Glutamatergic neuron (in vitro differentiated cells): ENCODE measurements at regions not wholly inside any gene's neighbourhood (a gene's known extent, or its start where the extent isn't known, plus 50 kb on each side); places are given as distances from the start of the nearest gene placed in this dataset.

Experiments
- DNase-seq: peaks from one replicate; pipeline ENCODE4 v3.0.0; 2022
- H3K27ac Mint-ChIP-seq: one replicate; pipeline ENCODE4 v1.8.0; 2020; ENCODE audit warnings: mild to moderate bottlenecking, mixed read lengths, inconsistent platforms; ENCODE audit not compliant: unreplicated experiment
- H3K27me3 Mint-ChIP-seq: one replicate; pipeline ENCODE4 v1.8.0; 2020; ENCODE audit warnings: mild to moderate bottlenecking, moderate library complexity, mixed read lengths, inconsistent platforms; ENCODE audit not compliant: unreplicated experiment
- H3K36me3 Mint-ChIP-seq: one replicate; pipeline ENCODE4 v1.8.0; 2020; ENCODE audit warnings: mild to moderate bottlenecking, mixed read lengths, inconsistent platforms; ENCODE audit not compliant: unreplicated experiment
- H3K4me1 Mint-ChIP-seq: one replicate; pipeline ENCODE4 v1.8.0; 2020; ENCODE audit warnings: mild to moderate bottlenecking, low read depth, mixed read lengths, inconsistent platforms; ENCODE audit not compliant: unreplicated experiment
- H3K4me3 Mint-ChIP-seq: one replicate; pipeline ENCODE4 v1.8.0; 2020; ENCODE audit warnings: mild to moderate bottlenecking, mixed read lengths, inconsistent platforms; ENCODE audit not compliant: unreplicated experiment
- H3K9me3 Mint-ChIP-seq: one replicate; pipeline ENCODE4 v1.8.0; 2020; ENCODE audit warnings: mild to moderate bottlenecking, moderate library complexity, mixed read lengths, inconsistent platforms; ENCODE audit not compliant: unreplicated experiment
- TF ChIP-seq, protein P1 (sequence below): fragments of 200-600 bp; sonication (generic); IDR thresholded peaks from one replicate; pipeline ENCODE4 v1.5.0; 2021; ENCODE audit not compliant: partially characterized antibody, unreplicated experiment

GRCh38 chr1:90413519-90413918, 303.6 kb downstream of the BARHL2 start:
- H3K36me3 Mint-ChIP-seq, result peaks cover 13% of the 10 kb centered on the region

GRCh38 chr1:90412563-90412962, 304.5 kb downstream of the BARHL2 start:
- TF ChIP-seq, protein P1, sequence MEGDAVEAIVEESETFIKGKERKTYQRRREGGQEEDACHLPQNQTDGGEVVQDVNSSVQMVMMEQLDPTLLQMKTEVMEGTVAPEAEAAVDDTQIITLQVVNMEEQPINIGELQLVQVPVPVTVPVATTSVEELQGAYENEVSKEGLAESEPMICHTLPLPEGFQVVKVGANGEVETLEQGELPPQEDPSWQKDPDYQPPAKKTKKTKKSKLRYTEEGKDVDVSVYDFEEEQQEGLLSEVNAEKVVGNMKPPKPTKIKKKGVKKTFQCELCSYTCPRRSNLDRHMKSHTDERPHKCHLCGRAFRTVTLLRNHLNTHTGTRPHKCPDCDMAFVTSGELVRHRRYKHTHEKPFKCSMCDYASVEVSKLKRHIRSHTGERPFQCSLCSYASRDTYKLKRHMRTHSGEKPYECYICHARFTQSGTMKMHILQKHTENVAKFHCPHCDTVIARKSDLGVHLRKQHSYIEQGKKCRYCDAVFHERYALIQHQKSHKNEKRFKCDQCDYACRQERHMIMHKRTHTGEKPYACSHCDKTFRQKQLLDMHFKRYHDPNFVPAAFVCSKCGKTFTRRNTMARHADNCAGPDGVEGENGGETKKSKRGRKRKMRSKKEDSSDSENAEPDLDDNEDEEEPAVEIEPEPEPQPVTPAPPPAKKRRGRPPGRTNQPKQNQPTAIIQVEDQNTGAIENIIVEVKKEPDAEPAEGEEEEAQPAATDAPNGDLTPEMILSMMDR, result no peak
- Mint-ChIP-seq H3K4me3 (no peak overlapping the region), H3K27ac (no peak overlapping the region), H3K4me1 (no peaks in the 10 kb centered on the region), H3K27me3 (no peaks in the 10 kb centered on the region), H3K36me3 (peaks cover 13% of the 10 kb centered on the region), H3K9me3 (peaks cover 4% of the 10 kb centered on the region)
- DNase-seq, result no peak

More at GRCh38 chr1:90413519-90413918, 303.6 kb downstream of the BARHL2 start:
- Mint-ChIP-seq H3K4me3 (no peak overlapping the region), H3K4me1 (no peaks in the 10 kb centered on the region), H3K27ac (no peak overlapping the region), H3K27me3 (no peaks in the 10 kb centered on the region), H3K9me3 (peaks cover 4% of the 10 kb centered on the region)
- TF ChIP-seq, protein P1, result no peak
- DNase-seq, result no peak

- H3K27ac Mint-ChIP-seq, result no peak overlapping the region
- TF ChIP-seq, protein P1, result no peak
- peaks cover 4% of the 10 kb centered on the region for H3K9me3 Mint-ChIP-seq
- no peaks in the 10 kb centered on the region for H3K4me1 Mint-ChIP-seq
- no peak overlapping the region for H3K4me3 Mint-ChIP-seq
- peaks cover 7% of the 10 kb centered on the region for H3K36me3 Mint-ChIP-seq
- H3K27me3 Mint-ChIP-seq, result no peaks in the 10 kb centered on the region
- no peak for DNase-seq
Observed at GRCh38 chr1:90411185-90411584, 305.9 kb downstream of the BARHL2 start.

DNA sequence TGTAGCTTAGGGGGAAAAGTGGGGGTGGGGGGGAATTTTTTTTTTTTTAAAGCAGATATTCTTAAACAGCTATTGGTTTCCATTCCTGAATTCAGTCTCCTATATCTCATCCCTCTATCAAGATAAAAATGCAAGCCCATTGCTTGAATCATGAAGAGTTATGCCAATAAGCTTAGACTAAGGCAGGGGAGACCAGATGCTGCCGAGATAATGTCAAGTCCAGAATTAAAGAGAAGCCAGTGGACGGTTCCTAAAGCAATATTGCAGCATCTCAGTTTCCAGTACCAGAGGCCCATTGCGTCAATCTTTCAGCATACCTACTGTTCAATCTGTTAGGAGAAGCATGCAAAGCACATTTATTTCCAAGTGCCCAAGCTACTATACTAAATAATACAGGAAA, 309.4 kb downstream of the BARHL2 start:
- no peak for DNase-seq
- TF ChIP-seq, protein P1, result no peak
- no peaks in the 10 kb centered on the region for H3K36me3 Mint-ChIP-seq
- H3K4me3 Mint-ChIP-seq, result no peak overlapping the region
- peaks cover 2% of the 10 kb centered on the region for H3K27me3 Mint-ChIP-seq
- H3K9me3 Mint-ChIP-seq, result peaks cover 5% of the 10 kb centered on the region
- no peak overlapping the region for H3K27ac Mint-ChIP-seq
- H3K4me1 Mint-ChIP-seq, result peaks cover 13% of the 10 kb centered on the region

- peak overlapping the region; percentile 0 for H3K27ac Mint-ChIP-seq
- peaks cover 2% of the 10 kb centered on the region for H3K9me3 Mint-ChIP-seq
- H3K4me1 Mint-ChIP-seq, result peaks cover 23% of the 10 kb centered on the region
- TF ChIP-seq, protein P1, result no peak
- H3K27me3 Mint-ChIP-seq, result peaks cover 2% of the 10 kb centered on the region
- H3K36me3 Mint-ChIP-seq, result no peaks in the 10 kb centered on the region
- H3K4me3 Mint-ChIP-seq, result no peak overlapping the region
- no peak for DNase-seq
Observed at GRCh38 chr1:90405726-90406125, 311.4 kb downstream of the BARHL2 start.
